Neutrophil (primary cell): ENCODE measurements at regions not wholly inside any gene's neighbourhood (a gene's known extent, or its start where the extent isn't known, plus 50 kb on each side); places are given as distances from the start of the nearest gene placed in this dataset.
A peak's percentile ranks its signal among the peaks of the same experiment; 100 is the strongest.

Experiments used
- H3K27ac ChIP-seq: fragments of 200-600 bp; sonication (generic); 2 replicates; pipeline ENCODE4 v1.5.1; 2016; ENCODE audit warnings: mild to moderate bottlenecking, moderate library complexity
- H3K27me3 ChIP-seq: fragments of 200-600 bp; sonication (generic); 2 replicates; pipeline ENCODE4 v1.6.0; 2016; ENCODE audit warnings: mild to moderate bottlenecking
- H3K36me3 ChIP-seq: fragments of 200-600 bp; sonication (generic); 2 replicates; pipeline ENCODE4 v1.5.1; 2017
- H3K4me1 ChIP-seq, 2 experiments: fragments of 200-600 bp in 1 of 2; sonication (generic) in 1 of 2; 1 replicate in 1 of 2; 2 replicates in 1 of 2; pipeline versions ENCODE4 v1.5.1 to v1.6.1; 2013 to 2016; ENCODE audit warnings: low read depth in 1 of 2, low read length in 1 of 2, mild to moderate bottlenecking in 1 of 2, moderate library complexity in 1 of 2; ENCODE audit not compliant: control insufficient read depth in 1 of 2, insufficient read depth in 1 of 2
- H3K4me3 ChIP-seq, 2 experiments: fragments of 200-600 bp in 1 of 2; sonication (generic) in 1 of 2; 1 replicate in 1 of 2; 2 replicates in 1 of 2; pipeline ENCODE4 v1.5.1; 2013 to 2016; ENCODE audit warnings: low read depth in 1 of 2, low read length in 1 of 2, mild to moderate bottlenecking in 1 of 2, moderate library complexity in 1 of 2
- H3K9me3 ChIP-seq: fragments of 200-600 bp; sonication (generic); 2 replicates; pipeline ENCODE4 v1.5.1; 2016
- TF ChIP-seq, protein P1 (sequence below): fragments of 200-600 bp; sonication (generic); IDR thresholded peaks from 2 replicates; pipeline ENCODE4 v1.5.1; 2016; ENCODE audit warnings: antibody characterized with exemption

DNA sequence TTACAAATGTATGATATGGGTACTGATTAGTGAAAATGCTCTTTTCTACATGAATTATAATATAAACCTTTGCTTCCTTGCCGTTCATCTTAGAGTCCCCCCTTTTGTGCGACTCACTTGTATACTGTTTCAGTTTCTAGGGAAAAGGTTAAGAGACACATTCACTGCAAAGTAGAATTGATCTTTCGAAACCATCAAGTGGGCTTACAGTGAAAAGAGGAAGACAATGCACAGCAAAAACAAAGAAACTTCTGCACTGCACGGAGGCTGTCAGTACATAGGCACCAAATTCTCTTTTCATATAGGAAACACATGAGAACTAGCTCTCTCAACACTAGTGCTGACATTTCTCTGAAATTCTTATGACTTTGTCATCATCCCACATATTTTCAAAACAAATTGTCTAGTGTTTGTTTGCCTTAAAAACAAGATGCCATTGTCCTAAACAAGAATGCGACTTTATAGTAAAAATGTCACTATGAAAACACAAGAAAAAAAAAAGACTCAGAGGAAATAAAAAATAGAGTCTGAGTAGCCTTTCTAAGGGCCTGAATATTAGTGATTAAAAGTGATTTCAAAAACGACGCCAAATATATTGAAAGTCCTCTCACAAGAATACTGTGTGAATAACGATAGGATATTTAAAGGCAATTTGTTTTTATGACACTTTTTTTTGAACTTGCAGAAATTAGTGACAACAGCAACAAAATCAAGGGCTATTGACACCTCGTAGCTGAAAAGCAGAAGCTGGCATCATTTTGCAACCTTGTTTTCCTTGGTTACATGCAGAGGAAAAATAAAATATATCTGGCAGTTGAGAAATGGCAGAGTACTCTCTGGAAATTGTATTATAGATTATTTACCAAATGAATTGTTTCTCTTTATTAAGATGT is 827.0 kb downstream of the BCL11A start:
- H3K27ac ChIP-seq = no peak overlapping the region
- TF ChIP-seq, protein P1, sequence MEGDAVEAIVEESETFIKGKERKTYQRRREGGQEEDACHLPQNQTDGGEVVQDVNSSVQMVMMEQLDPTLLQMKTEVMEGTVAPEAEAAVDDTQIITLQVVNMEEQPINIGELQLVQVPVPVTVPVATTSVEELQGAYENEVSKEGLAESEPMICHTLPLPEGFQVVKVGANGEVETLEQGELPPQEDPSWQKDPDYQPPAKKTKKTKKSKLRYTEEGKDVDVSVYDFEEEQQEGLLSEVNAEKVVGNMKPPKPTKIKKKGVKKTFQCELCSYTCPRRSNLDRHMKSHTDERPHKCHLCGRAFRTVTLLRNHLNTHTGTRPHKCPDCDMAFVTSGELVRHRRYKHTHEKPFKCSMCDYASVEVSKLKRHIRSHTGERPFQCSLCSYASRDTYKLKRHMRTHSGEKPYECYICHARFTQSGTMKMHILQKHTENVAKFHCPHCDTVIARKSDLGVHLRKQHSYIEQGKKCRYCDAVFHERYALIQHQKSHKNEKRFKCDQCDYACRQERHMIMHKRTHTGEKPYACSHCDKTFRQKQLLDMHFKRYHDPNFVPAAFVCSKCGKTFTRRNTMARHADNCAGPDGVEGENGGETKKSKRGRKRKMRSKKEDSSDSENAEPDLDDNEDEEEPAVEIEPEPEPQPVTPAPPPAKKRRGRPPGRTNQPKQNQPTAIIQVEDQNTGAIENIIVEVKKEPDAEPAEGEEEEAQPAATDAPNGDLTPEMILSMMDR = no peak
- H3K9me3 ChIP-seq = no peaks in the 10 kb centered on the region
- H3K36me3 ChIP-seq = no peaks in the 10 kb centered on the region
- peak overlapping the region in 1 of 2 experiments; percentile 6 for H3K4me3 ChIP-seq
- H3K4me1 ChIP-seq = peaks cover 0 to 10% of the 10 kb centered on the region in 2 experiments
- no peaks in the 10 kb centered on the region for H3K27me3 ChIP-seq

GRCh38 chr2:59724746-59725145 is 828.7 kb downstream of the BCL11A start:
- Histone ChIP-seq H3K36me3 (no peaks in the 10 kb centered on the region), H3K4me1 (peaks cover 0 to 10% of the 10 kb centered on the region in 2 experiments), H3K27ac (no peak overlapping the region), H3K4me3 (no peak overlapping the region), H3K9me3 (no peaks in the 10 kb centered on the region), H3K27me3 (no peaks in the 10 kb centered on the region)
- TF ChIP-seq, protein P1 = no peak

DNA sequence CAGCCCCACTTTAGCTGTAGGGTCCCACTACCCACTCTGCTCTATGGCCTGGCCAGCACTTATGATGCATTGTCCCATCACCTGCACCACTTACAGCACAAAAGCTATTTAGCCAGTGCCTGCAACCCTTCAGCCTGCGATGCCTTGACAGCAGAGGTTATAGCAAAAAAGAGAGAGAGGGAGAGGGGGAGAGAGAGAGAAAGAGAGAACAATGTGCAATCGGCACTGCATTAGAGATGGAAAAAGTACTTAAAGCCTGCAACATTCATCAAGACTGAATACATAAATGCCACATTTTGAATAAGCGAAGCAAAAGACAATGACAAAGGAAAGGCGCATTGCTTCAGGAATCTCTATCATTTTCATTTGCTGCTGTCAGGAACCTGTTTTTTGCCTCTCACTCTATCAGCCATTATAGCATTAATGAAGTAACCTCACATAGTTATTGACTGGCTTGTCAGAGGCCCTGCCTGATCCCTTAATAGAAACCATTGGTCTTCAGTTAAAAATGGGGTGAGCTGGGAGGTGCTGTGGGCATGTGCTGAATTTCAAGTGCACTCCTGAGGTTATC is 833.1 kb downstream of the BCL11A start:
- H3K27ac ChIP-seq = no peak overlapping the region
- no peaks in the 10 kb centered on the region for H3K4me1 ChIP-seq
- no peaks in the 10 kb centered on the region for H3K36me3 ChIP-seq
- H3K9me3 ChIP-seq = no peaks in the 10 kb centered on the region
- no peaks in the 10 kb centered on the region for H3K27me3 ChIP-seq
- TF ChIP-seq, protein P1 = no peak
- no peak overlapping the region for H3K4me3 ChIP-seq

- TF ChIP-seq, protein P1 = no peak
- H3K4me1 ChIP-seq = no peaks in the 10 kb centered on the region
- H3K4me3 ChIP-seq = no peak overlapping the region
- no peaks in the 10 kb centered on the region for H3K9me3 ChIP-seq
- H3K27me3 ChIP-seq = no peaks in the 10 kb centered on the region
- H3K27ac ChIP-seq = no peak overlapping the region
- H3K36me3 ChIP-seq = no peaks in the 10 kb centered on the region
Measured at GRCh38 chr2:59713577-59713976, 839.9 kb downstream of the BCL11A start.

GRCh38 chr2:59711121-59711520 is 842.3 kb downstream of the BCL11A start:
- no peaks in the 10 kb centered on the region for H3K36me3 ChIP-seq
- TF ChIP-seq, protein P1 = no peak
- H3K27ac ChIP-seq = no peak overlapping the region
- no peak overlapping the region for H3K4me3 ChIP-seq
- no peaks in the 10 kb centered on the region for H3K4me1 ChIP-seq
- H3K9me3 ChIP-seq = no peaks in the 10 kb centered on the region
- H3K27me3 ChIP-seq = no peaks in the 10 kb centered on the region
